ENCODE measurements at regions not wholly inside any gene's neighbourhood (a gene's known extent, or its start where the extent isn't known, plus 50 kb on each side); places are given as distances from the start of the nearest gene placed in this dataset.

- FAIRE-seq, result no peak
- Histone ChIP-seq H2AFZ (ENCODE audit: low read depth, low read length) (no peak overlapping the region), H3K27ac (ENCODE audit: extremely low read depth, low read depth, low read length) (no peak overlapping the region), H3K4me1 (replicated peaks in 1 of 2; ENCODE audit: control insufficient read depth in 2 of 2, insufficient read depth in 2 of 2, low read length in 2 of 2) (no peaks in the 10 kb centered on the region), H3K4me2 (ENCODE audit: insufficient read depth, low read length) (no peak overlapping the region), H3K9me1 (ENCODE audit: control insufficient read depth, insufficient read depth, low read length) (no peaks in the 10 kb centered on the region), H3K79me2 (ENCODE audit: control insufficient read depth, insufficient read depth, low read length) (no peaks in the 10 kb centered on the region), H3K4me3 (no peak overlapping the region), H4K20me1 (replicated peaks; ENCODE audit: control insufficient read depth, insufficient read depth, low read length) (no peaks in the 10 kb centered on the region), H3K27me3 (ENCODE audit: control insufficient read depth in 2 of 2, insufficient read depth in 2 of 2, low read length in 2 of 2) (no peaks in the 10 kb centered on the region; a peak in 2 of 5 replicates), H3K9ac (ENCODE audit: insufficient read depth in 1 of 2, low read depth in 2 of 2, low read length in 2 of 2) (no peak overlapping the region), H3K9me3 (replicated peaks; ENCODE audit: control insufficient read depth, insufficient read depth, low read depth, low read length) (no peaks in the 10 kb centered on the region), H3K36me3 (ENCODE audit: control insufficient read depth, insufficient read depth, low read length) (no peaks in the 10 kb centered on the region)
- POLR2A ChIA-PET, result no interaction called here
- TF ChIP-seq, protein P1, sequence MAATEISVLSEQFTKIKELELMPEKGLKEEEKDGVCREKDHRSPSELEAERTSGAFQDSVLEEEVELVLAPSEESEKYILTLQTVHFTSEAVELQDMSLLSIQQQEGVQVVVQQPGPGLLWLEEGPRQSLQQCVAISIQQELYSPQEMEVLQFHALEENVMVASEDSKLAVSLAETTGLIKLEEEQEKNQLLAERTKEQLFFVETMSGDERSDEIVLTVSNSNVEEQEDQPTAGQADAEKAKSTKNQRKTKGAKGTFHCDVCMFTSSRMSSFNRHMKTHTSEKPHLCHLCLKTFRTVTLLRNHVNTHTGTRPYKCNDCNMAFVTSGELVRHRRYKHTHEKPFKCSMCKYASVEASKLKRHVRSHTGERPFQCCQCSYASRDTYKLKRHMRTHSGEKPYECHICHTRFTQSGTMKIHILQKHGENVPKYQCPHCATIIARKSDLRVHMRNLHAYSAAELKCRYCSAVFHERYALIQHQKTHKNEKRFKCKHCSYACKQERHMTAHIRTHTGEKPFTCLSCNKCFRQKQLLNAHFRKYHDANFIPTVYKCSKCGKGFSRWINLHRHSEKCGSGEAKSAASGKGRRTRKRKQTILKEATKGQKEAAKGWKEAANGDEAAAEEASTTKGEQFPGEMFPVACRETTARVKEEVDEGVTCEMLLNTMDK (IDR thresholded peaks at IDR 0.05; ENCODE audit: borderline replicate concordance, insufficient read depth, low read depth, low read length, poor library complexity, severe bottlenecking), result no peak
- TF ChIP-seq ZKSCAN1 (IDR thresholded peaks at IDR 0.05; ENCODE audit: low read depth, low read length) (no peak), HDGF (IDR thresholded peaks at IDR 0.05) (no peak), ILK (tag; IDR thresholded peaks at IDR 0.05; ENCODE audit: borderline replicate concordance, low read depth) (no peak), PYGO2 (tag; IDR thresholded peaks at IDR 0.05) (no peak), EGR1 (conservative IDR thresholded peaks at IDR 0.05) (no peak), U2AF1 (optimal IDR thresholded peaks at IDR 0.05; ENCODE audit: low read depth, low read length) (no peak), ZNF408 (CRISPR knock-in tag; IDR thresholded peaks at IDR 0.05; ENCODE audit: low read depth) (no peak), ZBTB8A (IDR thresholded peaks at IDR 0.05; ENCODE audit: partially characterized antibody) (no peak), ZBTB5 (IDR thresholded peaks at IDR 0.05) (no peak), HEY1 (CRISPR knock-in tag; IDR thresholded peaks at IDR 0.05; ENCODE audit: borderline replicate concordance) (no peak)
- TF ChIP-seq, protein P2, sequence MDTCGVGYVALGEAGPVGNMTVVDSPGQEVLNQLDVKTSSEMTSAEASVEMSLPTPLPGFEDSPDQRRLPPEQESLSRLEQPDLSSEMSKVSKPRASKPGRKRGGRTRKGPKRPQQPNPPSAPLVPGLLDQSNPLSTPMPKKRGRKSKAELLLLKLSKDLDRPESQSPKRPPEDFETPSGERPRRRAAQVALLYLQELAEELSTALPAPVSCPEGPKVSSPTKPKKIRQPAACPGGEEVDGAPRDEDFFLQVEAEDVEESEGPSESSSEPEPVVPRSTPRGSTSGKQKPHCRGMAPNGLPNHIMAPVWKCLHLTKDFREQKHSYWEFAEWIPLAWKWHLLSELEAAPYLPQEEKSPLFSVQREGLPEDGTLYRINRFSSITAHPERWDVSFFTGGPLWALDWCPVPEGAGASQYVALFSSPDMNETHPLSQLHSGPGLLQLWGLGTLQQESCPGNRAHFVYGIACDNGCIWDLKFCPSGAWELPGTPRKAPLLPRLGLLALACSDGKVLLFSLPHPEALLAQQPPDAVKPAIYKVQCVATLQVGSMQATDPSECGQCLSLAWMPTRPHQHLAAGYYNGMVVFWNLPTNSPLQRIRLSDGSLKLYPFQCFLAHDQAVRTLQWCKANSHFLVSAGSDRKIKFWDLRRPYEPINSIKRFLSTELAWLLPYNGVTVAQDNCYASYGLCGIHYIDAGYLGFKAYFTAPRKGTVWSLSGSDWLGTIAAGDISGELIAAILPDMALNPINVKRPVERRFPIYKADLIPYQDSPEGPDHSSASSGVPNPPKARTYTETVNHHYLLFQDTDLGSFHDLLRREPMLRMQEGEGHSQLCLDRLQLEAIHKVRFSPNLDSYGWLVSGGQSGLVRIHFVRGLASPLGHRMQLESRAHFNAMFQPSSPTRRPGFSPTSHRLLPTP (IDR thresholded peaks at IDR 0.05; ENCODE audit: borderline replicate concordance, extremely low read depth, insufficient read length), result no peak
- TF ChIP-seq, protein P3, sequence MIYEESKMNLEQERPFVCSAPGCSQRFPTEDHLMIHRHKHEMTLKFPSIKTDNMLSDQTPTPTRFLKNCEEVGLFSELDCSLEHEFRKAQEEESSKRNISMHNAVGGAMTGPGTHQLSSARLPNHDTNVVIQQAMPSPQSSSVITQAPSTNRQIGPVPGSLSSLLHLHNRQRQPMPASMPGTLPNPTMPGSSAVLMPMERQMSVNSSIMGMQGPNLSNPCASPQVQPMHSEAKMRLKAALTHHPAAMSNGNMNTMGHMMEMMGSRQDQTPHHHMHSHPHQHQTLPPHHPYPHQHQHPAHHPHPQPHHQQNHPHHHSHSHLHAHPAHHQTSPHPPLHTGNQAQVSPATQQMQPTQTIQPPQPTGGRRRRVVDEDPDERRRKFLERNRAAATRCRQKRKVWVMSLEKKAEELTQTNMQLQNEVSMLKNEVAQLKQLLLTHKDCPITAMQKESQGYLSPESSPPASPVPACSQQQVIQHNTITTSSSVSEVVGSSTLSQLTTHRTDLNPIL (CRISPR knock-in tag; IDR thresholded peaks at IDR 0.05), result no peak
- TF ChIP-seq, protein P4, sequence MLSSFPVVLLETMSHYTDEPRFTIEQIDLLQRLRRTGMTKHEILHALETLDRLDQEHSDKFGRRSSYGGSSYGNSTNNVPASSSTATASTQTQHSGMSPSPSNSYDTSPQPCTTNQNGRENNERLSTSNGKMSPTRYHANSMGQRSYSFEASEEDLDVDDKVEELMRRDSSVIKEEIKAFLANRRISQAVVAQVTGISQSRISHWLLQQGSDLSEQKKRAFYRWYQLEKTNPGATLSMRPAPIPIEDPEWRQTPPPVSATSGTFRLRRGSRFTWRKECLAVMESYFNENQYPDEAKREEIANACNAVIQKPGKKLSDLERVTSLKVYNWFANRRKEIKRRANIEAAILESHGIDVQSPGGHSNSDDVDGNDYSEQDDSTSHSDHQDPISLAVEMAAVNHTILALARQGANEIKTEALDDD (IDR thresholded peaks at IDR 0.05), result no peak
- intact Hi-C loops (cut with micrococcal nuclease), result no loop called here
- BruUV-seq (replicated peaks), result no TSS peak
- CTCF ChIA-PET (ENCODE audit: low intra/inter-chr PET ratio), result no interaction called here
- no peak for ATAC-seq
- in situ Hi-C loops (cut with MboI), result no loop called here
- DNase-seq (ENCODE audit: extremely low read depth in 1 of 4, low spot score in 3 of 4), result no peak
- 0% methylated on average over 8 of the region's 8 CpGs for WGBS (ENCODE audit: insufficient coverage, low coverage, missing lambda C conversion rate)
Observed at GRCh38 chrX:960821-961220, 251.6 kb downstream of the CRLF2 start.
